ENCODE measurements at regions not wholly inside any gene's neighbourhood (a gene's known extent, or its start where the extent isn't known, plus 50 kb on each side); places are given as distances from the start of the nearest gene placed in this dataset.
A peak's percentile ranks its signal among the peaks of the same experiment; 100 is the strongest.
"Not testable (repeated sequence)": the region's sequence is repeated elsewhere in the genome, so short reads cannot be mapped to it uniquely, and the experiment has no call there.

GRCh38 chr4:81806485-81806884, 334.8 kb upstream of the RASGEF1B start:
- no peak for DNase-seq

- no peak for DNase-seq
Observed at GRCh38 chr4:81804849-81805248, 333.1 kb upstream of the RASGEF1B start.

DNA sequence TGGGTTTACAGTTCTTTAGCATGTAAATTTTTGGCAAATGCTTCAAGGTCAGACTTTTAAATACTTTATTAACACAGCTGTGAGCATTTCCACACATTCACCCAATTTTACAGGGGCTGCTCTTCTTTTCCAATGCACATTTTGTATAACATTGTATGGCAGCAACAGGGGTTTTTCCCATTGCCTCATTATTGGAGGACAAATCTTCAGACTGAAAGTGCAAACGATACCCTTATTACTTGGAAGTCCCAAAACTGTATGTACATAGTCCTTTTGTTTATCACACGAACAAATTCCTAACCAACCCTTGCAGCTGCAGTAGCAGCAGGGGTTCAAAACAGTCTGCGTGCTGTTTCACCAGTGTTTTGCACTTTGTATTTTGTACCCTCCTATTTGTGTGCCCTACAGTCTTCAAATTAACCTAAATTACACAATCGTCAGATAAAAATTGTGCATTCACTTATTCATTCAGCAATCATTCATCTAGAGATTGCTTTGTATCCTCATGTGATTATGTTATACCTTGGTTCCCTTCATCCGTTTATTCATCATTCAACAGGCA, 330.7 kb upstream of the RASGEF1B start:
- no peak for DNase-seq

DNA sequence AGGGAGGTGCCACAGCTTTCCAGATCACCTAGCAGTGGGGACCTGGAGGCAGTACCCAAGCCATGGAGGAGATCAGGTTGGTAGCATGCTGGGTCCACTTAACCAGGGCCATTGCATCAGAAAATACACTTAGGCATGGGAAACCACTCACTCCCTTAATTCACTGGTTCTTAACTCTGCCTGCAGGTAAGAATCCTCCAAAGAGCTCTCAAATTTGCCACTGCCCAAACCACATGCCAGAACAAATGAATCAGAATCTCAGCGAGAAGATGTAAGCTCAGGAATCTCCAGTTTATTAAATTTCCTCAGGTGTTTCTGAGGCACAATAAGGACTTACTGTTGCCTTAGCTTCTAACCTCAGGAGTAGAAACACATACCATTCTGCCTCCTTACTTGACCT, 327.7 kb upstream of the RASGEF1B start:
- DNase-seq, result no peak

GRCh38 chr4:81796790-81797528, 325.3 kb upstream of the RASGEF1B start:
- DNase-seq, result no peak

DNA sequence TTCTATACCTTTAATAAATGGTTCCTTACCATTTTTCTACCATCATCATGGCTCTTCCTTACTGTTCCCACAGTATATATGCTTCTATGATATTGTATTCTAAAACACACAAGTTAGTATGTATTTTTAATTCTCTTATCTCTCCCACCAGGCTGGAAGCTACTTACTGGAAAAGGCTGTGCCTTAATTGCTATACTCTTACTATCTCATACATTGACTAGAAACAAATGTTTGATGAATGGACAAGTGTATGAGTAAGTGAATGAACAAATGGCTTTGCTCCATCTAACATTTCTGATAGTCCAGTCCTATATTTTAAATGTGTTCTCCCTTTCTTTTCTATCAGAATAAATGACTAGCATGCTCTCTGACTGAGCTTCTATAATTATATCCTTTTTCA, 320.8 kb upstream of the RASGEF1B start:
- no peak for DNase-seq

- DNase-seq, result no peak
Observed at GRCh38 chr4:81790477-81790876, 318.8 kb upstream of the RASGEF1B start.

DNA sequence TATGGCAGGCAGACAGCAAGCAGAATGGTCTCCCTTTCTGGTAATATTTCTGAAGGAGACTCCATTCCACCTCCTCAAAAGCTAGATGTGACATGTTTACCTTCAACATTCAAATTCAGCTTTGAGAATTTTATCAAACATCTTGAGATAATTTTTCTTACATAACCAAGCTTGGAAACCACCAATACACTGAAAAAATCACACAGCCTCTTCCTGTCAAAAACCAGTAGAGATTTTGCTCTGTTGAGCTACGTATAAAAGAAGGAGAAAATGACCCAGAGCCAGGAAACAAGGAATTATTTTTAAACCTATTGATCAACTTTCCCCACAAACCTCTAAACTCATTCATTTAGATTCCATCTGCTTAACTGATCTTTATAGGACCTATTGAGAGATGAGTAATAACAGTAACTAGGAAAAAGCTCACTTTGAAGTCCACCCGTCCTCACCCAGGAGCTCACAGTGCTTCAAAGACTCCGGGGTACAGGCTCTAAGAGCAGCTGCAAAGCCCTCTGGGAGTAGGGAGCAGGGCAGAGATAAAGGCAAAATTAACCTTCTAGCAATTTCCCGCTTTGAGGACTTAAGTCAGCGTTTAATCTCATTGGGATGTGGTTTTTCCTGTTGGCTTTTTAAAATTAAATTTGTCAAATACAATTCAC, 318.2 kb upstream of the RASGEF1B start:
- DNase-seq, result no peak

DNA sequence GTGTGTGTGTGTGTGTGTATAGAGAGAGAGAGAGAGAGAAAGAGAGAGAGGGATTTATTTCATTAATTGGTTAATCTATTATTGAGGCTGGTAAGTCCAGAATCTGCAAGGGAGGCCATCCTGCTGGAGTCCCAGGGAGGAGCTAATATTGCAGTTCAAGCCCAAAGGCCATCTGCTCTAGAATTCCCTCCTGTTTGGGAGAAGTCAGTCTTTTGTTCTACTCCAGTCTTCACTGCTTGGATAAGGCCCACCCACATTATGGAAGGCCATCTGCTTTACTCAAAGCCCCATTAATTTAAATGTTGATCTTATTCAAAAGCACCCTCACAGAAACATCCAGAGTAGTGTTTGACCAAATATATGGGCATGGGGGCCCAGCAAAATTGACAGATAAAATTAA, 317.5 kb upstream of the RASGEF1B start:
- DNase-seq, result no peak

DNA sequence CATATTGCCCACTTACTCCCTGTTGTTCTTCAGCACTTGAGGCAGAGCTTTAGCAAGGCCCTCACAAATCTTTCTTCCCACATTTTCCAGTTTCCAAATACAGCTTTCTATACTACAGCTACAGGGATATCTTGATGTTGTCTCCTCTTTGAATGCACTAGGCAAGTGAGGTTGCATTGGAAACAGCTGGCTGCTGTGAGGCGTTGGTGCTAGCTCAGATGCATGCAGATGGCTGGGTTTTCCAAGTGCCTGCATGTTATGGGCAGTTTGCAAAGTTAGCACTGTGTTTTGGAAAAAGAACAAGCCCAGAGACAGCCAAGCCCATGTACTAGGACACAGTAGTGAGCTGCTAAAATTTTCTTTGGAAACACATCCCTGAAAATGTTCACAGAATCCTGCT, 315.1 kb upstream of the RASGEF1B start:
- DNase-seq, result no peak

DNA sequence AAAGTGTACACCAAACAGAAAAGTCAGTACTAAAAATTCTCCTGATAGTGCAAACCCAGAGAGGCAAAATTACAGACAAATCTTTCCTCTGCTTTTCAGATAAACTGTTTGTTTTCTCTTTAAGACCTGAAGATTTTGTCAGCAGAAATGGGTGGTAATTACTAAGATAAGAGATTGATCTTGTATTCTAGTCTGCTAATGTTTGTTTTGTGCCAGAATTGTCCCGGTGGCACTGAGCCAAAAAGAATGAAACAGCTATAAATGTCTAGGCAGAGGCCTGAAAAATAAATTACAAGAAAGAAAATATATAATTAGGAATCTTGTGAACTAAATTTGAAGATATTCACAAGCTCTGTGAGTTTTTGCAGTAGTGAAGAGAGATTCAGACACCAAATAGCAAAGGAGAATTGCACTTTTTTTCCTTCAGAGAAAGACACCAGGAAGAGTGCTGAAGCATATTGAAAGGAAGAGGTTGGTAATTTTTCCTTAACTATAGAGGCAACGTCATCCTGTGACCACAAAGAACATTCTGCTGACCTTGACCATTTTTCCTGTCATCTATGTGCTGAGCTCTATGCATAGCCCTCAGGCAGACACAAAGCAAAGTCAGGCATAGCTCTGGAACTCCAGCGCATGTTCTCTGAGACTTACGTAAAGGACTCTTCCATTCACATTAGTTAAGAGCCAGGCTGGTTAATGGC, 314.5 kb upstream of the RASGEF1B start:
- DNase-seq, result peak; percentile 22

DNA sequence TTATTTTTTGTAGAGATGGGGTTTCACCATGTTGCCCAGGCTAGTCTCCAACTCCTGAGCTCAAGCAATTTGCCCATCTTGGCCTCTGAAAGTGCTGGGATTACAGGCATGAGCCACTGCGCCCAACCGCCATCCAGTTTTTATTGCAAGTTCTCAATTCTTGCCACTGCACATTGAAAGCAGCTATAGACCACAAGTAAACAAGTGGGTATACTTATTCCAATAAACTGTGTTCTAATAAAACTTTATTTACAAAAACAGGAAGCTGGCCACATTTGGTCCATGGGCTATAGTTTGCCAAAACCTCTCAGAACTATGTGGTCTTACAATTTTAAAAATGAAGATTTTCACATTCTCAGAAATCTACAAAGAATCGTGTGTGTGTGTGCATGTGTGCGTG, 313.6 kb upstream of the RASGEF1B start:
- no peak for DNase-seq

GRCh38 chr4:81783558-81783957, 311.9 kb upstream of the RASGEF1B start:
- DNase-seq, result no peak

DNA sequence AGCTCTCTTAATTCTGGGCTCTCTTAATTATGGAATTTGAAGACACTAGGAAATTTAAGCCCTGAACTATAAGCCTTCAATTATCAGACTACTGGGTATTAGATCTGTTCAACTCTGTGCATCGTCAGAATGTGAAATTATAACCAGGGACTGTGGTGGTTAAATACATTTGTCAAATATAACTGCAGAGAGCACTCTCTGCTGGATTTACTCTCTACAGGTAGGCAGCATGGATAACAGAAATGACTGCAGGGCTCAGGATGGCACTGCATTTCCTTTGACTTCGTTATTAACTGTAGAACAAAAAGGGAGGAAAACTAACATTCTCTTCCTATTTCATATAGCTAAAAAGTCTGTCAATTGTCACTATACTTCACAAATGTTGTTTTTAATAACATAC, 310.1 kb upstream of the RASGEF1B start:
- no peak for DNase-seq

- not testable (repeated sequence) for DNase-seq
Observed at GRCh38 chr4:81777718-81778117, 306.0 kb upstream of the RASGEF1B start.

DNA sequence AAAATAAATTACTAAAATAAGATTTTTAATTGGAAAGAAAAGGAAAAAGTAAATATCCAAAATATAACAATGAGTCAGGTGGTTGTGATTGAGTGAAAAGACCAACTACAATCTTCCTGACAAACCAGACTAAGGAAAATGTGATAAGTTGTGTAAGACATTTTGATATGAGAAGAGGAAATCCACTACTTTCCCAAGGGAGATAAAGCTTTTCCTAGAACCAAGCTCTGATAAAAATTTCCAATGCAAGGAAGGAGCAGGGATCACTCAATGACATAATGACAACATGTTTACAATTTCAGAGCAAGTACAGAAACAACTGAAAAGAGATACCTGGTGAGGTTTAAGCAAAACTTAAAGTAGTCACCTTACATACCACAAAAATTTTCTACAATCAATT, 305.1 kb upstream of the RASGEF1B start:
- DNase-seq, result no peak

DNA sequence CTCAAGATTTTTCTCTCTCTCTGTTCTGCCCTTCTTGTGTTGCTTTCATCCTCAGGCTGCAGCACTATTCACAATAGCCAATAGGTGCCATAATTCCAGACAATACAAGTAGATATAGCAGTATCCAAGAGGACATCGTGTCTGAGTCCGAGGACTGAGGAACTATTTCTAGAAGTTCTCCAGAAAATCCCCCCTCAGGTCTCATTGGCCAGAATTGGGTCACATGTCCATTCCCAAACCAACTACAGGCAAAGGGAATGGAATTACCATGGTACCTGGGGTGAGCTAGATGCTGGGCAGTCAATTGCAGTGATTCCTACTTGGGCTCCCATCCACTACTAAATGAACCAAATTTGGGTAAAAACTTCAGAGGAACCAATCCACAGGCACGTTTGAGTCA, 301.9 kb upstream of the RASGEF1B start:
- DNase-seq, result no peak

- no peak for DNase-seq
Observed at GRCh38 chr4:81771721-81772120, 300.0 kb upstream of the RASGEF1B start.

DNA sequence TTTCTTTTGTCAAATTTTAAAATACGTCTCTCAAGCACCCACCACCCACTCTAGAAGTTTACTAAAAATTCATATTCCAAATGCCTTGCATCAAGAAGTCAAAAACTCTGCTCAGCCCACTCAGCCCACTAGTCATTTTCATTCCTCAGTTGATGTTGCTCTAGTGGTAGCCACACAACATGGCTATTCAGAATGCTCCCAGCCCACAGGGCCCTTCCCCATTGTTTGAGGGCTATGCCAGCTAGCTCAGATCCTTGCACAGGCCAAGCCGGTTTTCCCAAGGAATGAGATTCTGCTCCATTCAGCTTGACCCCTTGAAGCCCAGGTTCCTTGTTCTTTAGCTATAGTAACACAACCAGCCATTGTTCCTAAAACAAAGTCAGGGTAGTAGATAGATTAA, 297.5 kb upstream of the RASGEF1B start:
- no peak for DNase-seq

DNA sequence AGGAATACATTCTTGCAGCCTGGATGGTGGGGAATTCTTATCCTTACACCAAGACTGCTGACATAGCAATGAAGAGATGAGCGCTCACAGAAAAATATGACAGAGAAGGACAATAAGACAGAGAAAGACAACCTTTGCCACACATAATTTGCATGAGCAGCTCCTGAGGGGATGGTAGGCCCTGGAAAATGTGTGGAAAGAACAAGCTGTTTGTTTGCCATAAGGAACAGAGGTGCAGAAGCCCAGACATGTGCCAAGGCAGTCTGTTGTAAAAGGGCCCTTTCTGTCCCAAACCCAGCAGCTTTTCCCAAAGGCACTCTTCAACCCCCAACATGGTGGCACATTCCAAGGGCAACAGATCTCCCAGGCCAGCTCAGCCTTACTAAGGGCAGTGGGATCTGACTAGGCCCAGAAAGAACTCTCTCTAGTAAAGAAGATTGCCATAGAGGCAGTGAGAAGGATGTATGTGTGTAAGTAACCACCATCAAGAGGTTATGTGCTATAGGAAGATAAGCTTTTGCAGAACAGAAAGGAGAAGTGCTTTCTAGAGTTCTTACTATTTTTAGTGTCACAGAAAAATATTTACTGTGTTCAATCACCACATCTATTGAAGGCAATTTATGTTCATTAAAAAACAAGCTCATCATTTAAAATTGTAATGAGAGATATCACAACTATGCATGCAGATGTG, 287.0 kb upstream of the RASGEF1B start:
- DNase-seq, result no peak

DNA sequence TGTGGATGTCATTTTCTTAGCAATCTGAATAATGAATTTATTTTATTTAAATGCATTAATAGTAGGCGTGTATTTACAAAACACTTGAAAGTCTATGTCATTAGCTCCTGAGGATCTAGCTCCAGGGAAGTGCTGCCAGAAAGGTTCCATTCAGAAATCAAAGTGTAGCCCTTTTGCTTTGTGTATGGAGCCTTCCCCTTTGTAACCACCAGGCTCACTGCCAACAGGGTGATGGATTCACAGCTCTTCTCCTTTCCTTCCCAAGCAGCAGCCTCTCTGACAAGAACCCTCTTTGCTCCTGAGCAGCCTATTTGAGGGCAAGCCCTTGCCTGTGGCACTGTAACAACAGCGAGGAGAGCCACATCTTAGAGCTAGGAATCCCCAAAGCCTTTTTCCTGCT, 286.0 kb upstream of the RASGEF1B start:
- no peak for DNase-seq

GRCh38 chr4:81756973-81757372, 285.3 kb upstream of the RASGEF1B start:
- no peak for DNase-seq

DNA sequence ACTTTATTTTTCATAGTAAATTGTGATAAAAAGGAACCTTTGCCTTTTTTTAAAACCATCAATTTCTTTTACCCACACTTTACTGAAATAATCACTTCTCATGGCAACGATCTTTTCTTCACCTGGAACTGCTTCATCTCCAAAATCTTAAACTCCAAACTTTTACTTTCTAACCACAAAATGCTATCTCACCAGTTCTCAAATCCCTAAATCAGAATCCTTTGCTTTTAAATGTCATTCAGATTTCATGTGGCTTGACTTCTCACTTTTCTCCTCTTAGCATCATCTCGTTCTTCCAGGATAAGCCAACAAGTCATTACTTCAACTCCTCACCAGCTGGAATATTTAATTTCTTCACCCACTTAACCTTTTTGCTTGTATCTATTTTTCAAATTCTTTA, 284.3 kb upstream of the RASGEF1B start:
- DNase-seq, result no peak

Measured in RPMI8226 (cell line).